Thyroid gland (tissue), 4 donors: ENCODE measurements at regions not wholly inside any gene's neighbourhood (a gene's known extent, or its start where the extent isn't known, plus 50 kb on each side); places are given as distances from the start of the nearest gene placed in this dataset.

Experiments used
- CTCF ChIP-seq, 6 experiments: fragments of 200-600 bp in 3 of 6; fragments of 450-650 bp in 3 of 6; sonication (generic) in 3 of 6; IDR thresholded peaks; one replicate each; pipeline ENCODE4 v1.5.1; 2016 to 2019; ENCODE audit warnings: antibody characterized with exemption in 6 of 6, mild to moderate bottlenecking in 2 of 6, inconsistent platforms in 1 of 6, moderate library complexity in 1 of 6
- POLR2A ChIP-seq, 2 donors: fragments of 450-650 bp; IDR thresholded peaks; one replicate each; pipeline ENCODE4 v1.6.1; 2017; ENCODE audit warnings: antibody characterized with exemption in 2 of 2, mild to moderate bottlenecking in 2 of 2, moderate library complexity in 1 of 2

- TF ChIP-seq CTCF (IDR thresholded peaks at IDR 0.05) (no peak), POLR2A (IDR thresholded peaks at IDR 0.05) (no peak)
Observed at GRCh38 chr6:74966712-74967111, 239.1 kb downstream of the COL12A1 start.
